CD4-positive, alpha-beta T cell treated with Interleukin-4 for 4 hours (primary cell): ENCODE measurements at regions not wholly inside any gene's neighbourhood (a gene's known extent, or its start where the extent isn't known, plus 50 kb on each side); places are given as distances from the start of the nearest gene placed in this dataset.

Experiments used
- DNase-seq: peaks from one replicate; pipeline ENCODE4 v3.0.0-alpha.2; 2020

GRCh38 chr12:58540480-58541299, 379.6 kb downstream of the LRIG3 start:
- no peak for DNase-seq

GRCh38 chr12:58541300-58541690, 379.0 kb downstream of the LRIG3 start:
- no peak for DNase-seq

- no peak for DNase-seq
Measured at GRCh38 chr12:58544281-58544680, 376.0 kb downstream of the LRIG3 start.

- DNase-seq = no peak
Measured at GRCh38 chr12:58547217-58547616, 373.1 kb downstream of the LRIG3 start.

GRCh38 chr12:58548801-58549200, 371.5 kb downstream of the LRIG3 start:
- no peak for DNase-seq

GRCh38 chr12:58554522-58555157, 365.7 kb downstream of the LRIG3 start:
- DNase-seq = no peak

- DNase-seq = no peak
Measured at GRCh38 chr12:58557171-58557570, 363.1 kb downstream of the LRIG3 start.

- DNase-seq = no peak
Measured at GRCh38 chr12:58557661-58558060, 362.6 kb downstream of the LRIG3 start.

GRCh38 chr12:58563621-58564020, 356.7 kb downstream of the LRIG3 start:
- no peak for DNase-seq

GRCh38 chr12:58564721-58565120, 355.6 kb downstream of the LRIG3 start:
- no peak for DNase-seq

GRCh38 chr12:58566599-58566998, 353.7 kb downstream of the LRIG3 start:
- no peak for DNase-seq

GRCh38 chr12:58567189-58567588, 353.1 kb downstream of the LRIG3 start:
- DNase-seq = no peak

GRCh38 chr12:58570411-58570810, 349.9 kb downstream of the LRIG3 start:
- DNase-seq = no peak

GRCh38 chr12:58575256-58575655, 345.0 kb downstream of the LRIG3 start:
- DNase-seq = no peak

GRCh38 chr12:58576081-58576480, 344.2 kb downstream of the LRIG3 start:
- no peak for DNase-seq

- no peak for DNase-seq
Measured at GRCh38 chr12:58576916-58577315, 343.4 kb downstream of the LRIG3 start.

GRCh38 chr12:58580095-58580494, 340.2 kb downstream of the LRIG3 start:
- DNase-seq = no peak

GRCh38 chr12:58583529-58583928, 336.8 kb downstream of the LRIG3 start:
- DNase-seq = no peak

GRCh38 chr12:58583940-58584339, 336.4 kb downstream of the LRIG3 start:
- no peak for DNase-seq

- no peak for DNase-seq
Measured at GRCh38 chr12:58584880-58585279, 335.4 kb downstream of the LRIG3 start.

- no peak for DNase-seq
Measured at GRCh38 chr12:58586762-58587161, 333.5 kb downstream of the LRIG3 start.

- DNase-seq = no peak
Measured at GRCh38 chr12:58588770-58589169, 331.5 kb downstream of the LRIG3 start.

- DNase-seq = no peak
Measured at GRCh38 chr12:58592475-58593207, 327.7 kb downstream of the LRIG3 start.
